ENCODE measurements at regions not wholly inside any gene's neighbourhood (a gene's known extent, or its start where the extent isn't known, plus 50 kb on each side); places are given as distances from the start of the nearest gene placed in this dataset.

DNA sequence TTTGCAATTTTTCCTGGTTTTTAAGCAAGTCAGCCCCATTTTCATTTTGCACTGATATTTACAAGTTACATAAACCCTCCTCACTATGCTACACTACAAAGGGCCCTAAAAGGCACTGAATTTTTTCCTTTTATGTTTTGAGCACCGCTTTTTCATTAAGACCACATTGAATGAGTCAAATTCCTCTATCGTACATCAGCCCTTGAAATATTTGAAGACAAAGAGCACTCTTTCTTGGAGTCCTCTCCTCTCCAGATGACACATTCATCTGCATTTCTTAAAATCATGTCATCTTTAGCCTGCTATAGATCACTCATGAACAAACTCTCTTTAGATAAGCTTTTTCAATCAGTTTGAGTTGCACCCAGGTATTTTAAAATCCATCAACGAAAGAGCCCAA, 306.6 kb upstream of the SOX11 start:
- no peak for DNase-seq (ENCODE audit: extremely low read depth, low read depth)
- no peak overlapping the region for H3K4me3 ChIP-seq (replicated peaks; ENCODE audit: low read depth, low read length)
- TF ChIP-seq, protein P1, sequence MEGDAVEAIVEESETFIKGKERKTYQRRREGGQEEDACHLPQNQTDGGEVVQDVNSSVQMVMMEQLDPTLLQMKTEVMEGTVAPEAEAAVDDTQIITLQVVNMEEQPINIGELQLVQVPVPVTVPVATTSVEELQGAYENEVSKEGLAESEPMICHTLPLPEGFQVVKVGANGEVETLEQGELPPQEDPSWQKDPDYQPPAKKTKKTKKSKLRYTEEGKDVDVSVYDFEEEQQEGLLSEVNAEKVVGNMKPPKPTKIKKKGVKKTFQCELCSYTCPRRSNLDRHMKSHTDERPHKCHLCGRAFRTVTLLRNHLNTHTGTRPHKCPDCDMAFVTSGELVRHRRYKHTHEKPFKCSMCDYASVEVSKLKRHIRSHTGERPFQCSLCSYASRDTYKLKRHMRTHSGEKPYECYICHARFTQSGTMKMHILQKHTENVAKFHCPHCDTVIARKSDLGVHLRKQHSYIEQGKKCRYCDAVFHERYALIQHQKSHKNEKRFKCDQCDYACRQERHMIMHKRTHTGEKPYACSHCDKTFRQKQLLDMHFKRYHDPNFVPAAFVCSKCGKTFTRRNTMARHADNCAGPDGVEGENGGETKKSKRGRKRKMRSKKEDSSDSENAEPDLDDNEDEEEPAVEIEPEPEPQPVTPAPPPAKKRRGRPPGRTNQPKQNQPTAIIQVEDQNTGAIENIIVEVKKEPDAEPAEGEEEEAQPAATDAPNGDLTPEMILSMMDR (IDR thresholded peaks at IDR 0.05; ENCODE audit: low read depth, low read length, missing control alignments), result no peak

DNA sequence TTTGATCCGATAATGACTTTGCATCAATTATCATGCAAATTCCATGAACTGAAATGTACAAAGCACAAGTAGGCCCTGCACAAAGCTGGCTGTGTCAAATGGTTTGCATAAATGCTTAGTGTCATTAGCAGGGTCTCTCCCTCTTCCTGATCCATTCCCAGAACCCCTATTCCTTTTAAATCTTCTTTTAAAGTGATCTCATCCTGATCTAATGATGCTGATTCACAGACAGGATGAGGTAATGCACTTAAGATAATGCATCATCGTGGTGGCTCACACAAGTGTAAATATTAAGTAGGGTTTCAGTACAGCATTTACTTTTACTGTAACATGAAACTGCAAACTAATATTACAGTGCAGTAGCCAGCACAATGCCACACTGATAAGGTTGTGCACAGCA, 304.8 kb upstream of the SOX11 start:
- no peak overlapping the region for H3K4me3 ChIP-seq (replicated peaks; ENCODE audit: low read depth, low read length)
- TF ChIP-seq, protein P1 (IDR thresholded peaks at IDR 0.05; ENCODE audit: low read depth, low read length, missing control alignments), result no peak
- no peak for DNase-seq (ENCODE audit: extremely low read depth, low read depth)

DNA sequence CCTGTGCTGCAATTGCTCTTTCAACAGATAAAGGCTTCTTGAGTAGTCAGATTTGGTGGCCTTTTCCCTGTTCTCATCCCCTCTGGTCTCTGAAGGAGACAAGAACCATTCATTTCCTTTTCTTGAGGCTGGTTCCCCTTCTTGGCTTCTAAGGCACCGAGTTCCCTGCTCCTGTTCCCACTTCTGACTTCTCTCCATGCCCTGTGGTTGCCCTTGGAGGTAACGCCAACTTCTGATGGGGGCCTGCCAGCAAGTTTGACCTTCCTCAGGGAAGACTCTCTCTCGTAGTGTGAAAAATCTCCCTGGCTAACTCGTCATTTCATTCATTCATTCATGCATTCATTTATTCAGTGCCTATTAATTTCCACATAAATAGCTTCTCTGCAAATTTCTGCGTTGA, 302.4 kb upstream of the SOX11 start:
- TF ChIP-seq, protein P1 (IDR thresholded peaks at IDR 0.05; ENCODE audit: low read depth, low read length, missing control alignments), result no peak
- no peak overlapping the region for H3K4me3 ChIP-seq (replicated peaks; ENCODE audit: low read depth, low read length)
- no peak for DNase-seq (ENCODE audit: extremely low read depth, low read depth)

DNA sequence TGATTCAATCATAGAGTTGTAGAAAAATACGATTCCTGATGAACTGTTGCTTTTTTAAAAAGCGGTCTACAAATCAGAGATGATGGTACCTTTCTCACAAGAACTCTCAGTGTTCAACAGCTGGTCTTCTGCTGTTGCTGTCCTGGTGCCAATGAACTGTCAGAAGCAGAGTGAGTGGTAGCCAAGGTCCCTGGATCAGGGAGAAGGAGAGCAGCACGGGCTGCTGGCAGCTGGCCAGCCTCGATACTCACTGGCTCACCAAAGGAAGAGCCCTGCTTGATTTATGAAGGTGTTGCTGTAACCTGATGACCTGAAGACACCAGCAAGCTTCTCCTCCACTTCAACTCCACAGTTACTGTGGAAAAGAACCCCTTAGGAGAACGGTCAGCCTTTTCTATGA, 300.8 kb upstream of the SOX11 start:
- H3K4me3 ChIP-seq (replicated peaks; ENCODE audit: low read depth, low read length), result no peak overlapping the region
- TF ChIP-seq, protein P1 (IDR thresholded peaks at IDR 0.05; ENCODE audit: low read depth, low read length, missing control alignments), result no peak
- no peak for DNase-seq (ENCODE audit: extremely low read depth, low read depth)

DNA sequence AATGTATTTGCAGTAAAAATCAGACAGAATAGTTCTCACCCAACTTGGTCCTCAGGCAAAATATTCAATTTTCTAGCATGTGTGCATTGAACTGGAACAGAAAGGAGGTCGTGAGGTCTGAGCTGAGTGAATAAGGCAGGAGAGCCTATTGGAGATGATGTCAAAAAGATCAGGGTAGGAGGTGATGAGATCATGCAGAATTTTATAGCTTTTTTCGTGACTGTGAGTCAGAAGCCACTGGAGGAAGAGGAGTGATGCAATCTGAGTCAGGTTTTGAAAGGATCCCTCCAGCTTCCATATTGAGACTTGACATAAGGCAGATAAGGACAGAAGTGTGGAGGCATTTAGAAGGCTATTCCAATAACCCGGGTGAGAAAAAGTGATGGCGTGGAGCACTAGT, 299.5 kb upstream of the SOX11 start:
- DNase-seq (ENCODE audit: extremely low read depth, low read depth), result no peak
- TF ChIP-seq, protein P1 (IDR thresholded peaks at IDR 0.05; ENCODE audit: low read depth, low read length, missing control alignments), result no peak
- H3K4me3 ChIP-seq (replicated peaks; ENCODE audit: low read depth, low read length), result no peak overlapping the region

DNA sequence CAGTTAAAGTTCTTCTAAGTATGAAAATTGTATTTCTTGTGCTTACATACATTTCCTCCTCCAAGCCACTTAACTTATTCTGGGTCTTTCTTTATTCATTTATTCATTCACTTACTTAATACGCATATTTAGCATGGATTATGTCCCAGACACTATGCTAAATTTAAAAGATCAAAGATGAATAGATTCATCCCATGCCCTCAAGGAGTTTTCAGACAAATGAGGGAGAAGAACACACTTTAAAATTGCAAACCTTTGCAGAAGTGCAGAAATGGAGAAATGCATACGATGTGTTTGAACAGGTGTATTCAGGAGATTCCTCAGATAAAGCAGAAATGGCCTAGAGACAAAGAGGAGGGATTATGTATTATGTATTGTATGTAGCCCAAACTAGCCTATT, 298.7 kb upstream of the SOX11 start:
- TF ChIP-seq, protein P1 (IDR thresholded peaks at IDR 0.05; ENCODE audit: low read depth, low read length, missing control alignments), result no peak
- no peak overlapping the region for H3K4me3 ChIP-seq (replicated peaks; ENCODE audit: low read depth, low read length)
- no peak for DNase-seq (ENCODE audit: extremely low read depth, low read depth)

DNA sequence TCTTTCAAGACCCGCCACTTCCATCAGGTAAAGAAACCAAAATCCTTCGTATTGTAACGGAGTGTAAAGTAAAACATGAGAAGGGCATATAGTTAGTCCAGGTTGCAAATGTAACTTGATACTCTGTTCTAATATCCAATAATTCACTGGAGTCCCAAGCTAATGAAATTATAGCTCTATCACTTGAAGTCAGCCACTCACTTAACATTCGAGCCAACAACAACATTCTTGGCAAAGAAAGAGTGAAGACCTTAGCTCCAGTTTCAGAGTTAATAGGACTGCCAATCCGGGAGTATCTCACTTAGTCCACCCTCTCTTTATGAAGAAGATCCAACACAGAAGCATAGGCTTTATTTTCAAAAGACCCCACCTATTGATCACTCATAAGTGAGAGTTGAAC, 298.0 kb upstream of the SOX11 start:
- DNase-seq (ENCODE audit: extremely low read depth, low read depth), result no peak
- TF ChIP-seq, protein P1 (IDR thresholded peaks at IDR 0.05; ENCODE audit: low read depth, low read length, missing control alignments), result no peak

More for the DNA sequence above, 298.0 kb upstream of the SOX11 start:
- H3K4me3 ChIP-seq (replicated peaks; ENCODE audit: low read depth, low read length), result no peak overlapping the region

Data from HFF-Myc (cell line).